H9 (cell line): ENCODE measurements at regions not wholly inside any gene's neighbourhood (a gene's known extent, or its start where the extent isn't known, plus 50 kb on each side); places are given as distances from the start of the nearest gene placed in this dataset.

Source experiments
- DNase-seq: peaks from one replicate; pipeline ENCODE4 v3.0.0-alpha.2; 2017
- H2AFZ ChIP-seq: one replicate; pipeline ENCODE4 v1.6.1; 2013; ENCODE audit warnings: mild to moderate bottlenecking, low read length, control low read depth, moderate library complexity
- H2AK5ac ChIP-seq: 2 replicates; pipeline ENCODE4 v1.6.1; 2013; ENCODE audit warnings: low read length, control low read depth, mixed read lengths; ENCODE audit not compliant: insufficient read length
- H2BK120ac ChIP-seq: one replicate; pipeline ENCODE4 v1.6.1; 2013; ENCODE audit warnings: low read depth, mild to moderate bottlenecking, low read length, control low read depth, inconsistent platforms; ENCODE audit not compliant: poor library complexity, severe bottlenecking
- H2BK12ac ChIP-seq: 2 replicates; pipeline ENCODE4 v1.6.1; 2013; ENCODE audit warnings: low read length, control low read depth, mixed read lengths, low read depth; ENCODE audit not compliant: insufficient read length
- H2BK15ac ChIP-seq: 2 replicates; pipeline ENCODE4 v1.6.1; 2013; ENCODE audit warnings: low read depth, low read length, control low read depth
- H2BK20ac ChIP-seq: one replicate; pipeline ENCODE4 v1.6.1; 2013; ENCODE audit warnings: low read depth, mild to moderate bottlenecking, low read length, control low read depth, inconsistent platforms; ENCODE audit not compliant: poor library complexity, severe bottlenecking
- H2BK5ac ChIP-seq: 2 replicates; pipeline ENCODE4 v1.6.1; 2013; ENCODE audit warnings: low read length, control low read depth, mixed read lengths; ENCODE audit not compliant: insufficient read length
- H3K14ac ChIP-seq: 2 replicates; pipeline ENCODE4 v1.6.1; 2013; ENCODE audit warnings: low read length, control low read depth; ENCODE audit not compliant: insufficient read depth
- H3K18ac ChIP-seq: 2 replicates; pipeline ENCODE4 v1.6.1; 2013; ENCODE audit warnings: low read depth, mild to moderate bottlenecking, mixed read lengths, low read length, control low read depth; ENCODE audit not compliant: insufficient read length
- H3K23ac ChIP-seq: 2 replicates; pipeline ENCODE4 v1.6.1; 2013; ENCODE audit warnings: low read length, control low read depth, mixed read lengths, low read depth; ENCODE audit not compliant: insufficient read length
- H3K23me2 ChIP-seq: 2 replicates; pipeline ENCODE4 v1.6.1; 2013; ENCODE audit warnings: low read depth, mild to moderate bottlenecking, mixed read lengths, low read length, control low read depth; ENCODE audit not compliant: insufficient read length, poor library complexity, severe bottlenecking
- H3K27ac ChIP-seq: 2 replicates; pipeline ENCODE4 v1.5.1; 2013; ENCODE audit warnings: low read length, control low read depth, mixed read lengths, low read depth; ENCODE audit not compliant: insufficient read length
- H3K27me3 ChIP-seq: 2 replicates; pipeline ENCODE4 v1.6.1; 2013; ENCODE audit warnings: low read length, control low read depth, inconsistent platforms; ENCODE audit not compliant: insufficient read depth
- H3K4ac ChIP-seq: 2 replicates; pipeline ENCODE4 v1.6.1; 2013; ENCODE audit warnings: low read depth, mild to moderate bottlenecking, control low read depth, inconsistent platforms, low read length, moderate library complexity
- H3K4me1 ChIP-seq: 2 replicates; pipeline ENCODE4 v1.6.1; 2013; ENCODE audit warnings: low read length, control low read depth, inconsistent platforms; ENCODE audit not compliant: insufficient read depth
- H3K4me2 ChIP-seq: 2 replicates; pipeline ENCODE4 v1.6.1; 2013; ENCODE audit warnings: low read length, control low read depth, mixed read lengths; ENCODE audit not compliant: insufficient read length, insufficient read depth
- H3K56ac ChIP-seq: 2 replicates; pipeline ENCODE4 v1.6.1; 2013; ENCODE audit warnings: low read depth, mild to moderate bottlenecking, mixed read lengths, low read length, control low read depth; ENCODE audit not compliant: insufficient read length
- H3K79me1 ChIP-seq: 2 replicates; pipeline ENCODE4 v1.6.1; 2013; ENCODE audit warnings: low read depth, mild to moderate bottlenecking, moderate library complexity, low read length, control low read depth, inconsistent platforms; ENCODE audit not compliant: insufficient read depth, poor library complexity, severe bottlenecking
- H3K79me2 ChIP-seq: 2 replicates; pipeline ENCODE4 v1.6.1; 2013; ENCODE audit warnings: low read length, control low read depth, inconsistent platforms; ENCODE audit not compliant: insufficient read depth
- H3K9ac ChIP-seq: 2 replicates; pipeline ENCODE4 v1.6.1; 2013; ENCODE audit warnings: low read length, control low read depth, mixed read lengths; ENCODE audit not compliant: insufficient read length; ENCODE audit errors: extremely low read depth
- H3K9me3 ChIP-seq: one replicate; pipeline ENCODE4 v1.6.1; 2013; ENCODE audit warnings: low read depth, low read length, inconsistent platforms; ENCODE audit not compliant: control insufficient read depth
- H3T11ph ChIP-seq: one replicate; pipeline ENCODE4 v1.6.1; 2013; ENCODE audit warnings: mild to moderate bottlenecking, low read length, control low read depth, inconsistent platforms
- H4K20me1 ChIP-seq: one replicate; pipeline ENCODE4 v1.6.1; 2013; ENCODE audit not compliant: control insufficient read depth, insufficient read length, insufficient read depth
- H4K5ac ChIP-seq: 2 replicates; pipeline ENCODE4 v1.6.1; 2013; ENCODE audit warnings: low read depth, mild to moderate bottlenecking, mixed read lengths, low read length, control low read depth; ENCODE audit not compliant: insufficient read length
- H4K8ac ChIP-seq: replicated peaks from 2 replicates; pipeline ENCODE4 v1.6.1; 2013; ENCODE audit warnings: low read length, control low read depth, mixed read lengths, low read depth; ENCODE audit not compliant: insufficient read length
- H4K91ac ChIP-seq: 2 replicates; pipeline ENCODE4 v1.6.1; 2013; ENCODE audit warnings: low read depth, mild to moderate bottlenecking, moderate library complexity, mixed read lengths, low read length, control low read depth; ENCODE audit not compliant: insufficient read length
- H3K27ac Mint-ChIP-seq, 3 experiments: 2 replicates in 2 of 3; 3 replicates in 1 of 3; pipeline ENCODE4 v1.8.0; 2020 to 2021; ENCODE audit warnings: mixed read lengths in 3 of 3, mild to moderate bottlenecking in 1 of 3, moderate library complexity in 1 of 3
- H3K27me3 Mint-ChIP-seq: 2 replicates; pipeline ENCODE4 v1.8.0; 2021; ENCODE audit warnings: low read depth, mild to moderate bottlenecking, moderate library complexity, mixed read lengths
- H3K36me3 Mint-ChIP-seq, 3 experiments: 2 replicates in 2 of 3; 3 replicates in 1 of 3; pipeline ENCODE4 v1.8.0; 2020 to 2021; ENCODE audit warnings: low read depth in 3 of 3, mixed read lengths in 3 of 3; ENCODE audit not compliant: insufficient read depth in 1 of 3
- H3K4me1 Mint-ChIP-seq, 2 experiments: 2 replicates each; pipeline ENCODE4 v1.8.0; 2020; ENCODE audit warnings: mixed read lengths in 2 of 2
- H3K4me3 Mint-ChIP-seq, 2 experiments: 2 replicates in 1 of 2; 3 replicates in 1 of 2; pipeline ENCODE4 v1.8.0; 2020 to 2021; ENCODE audit warnings: mild to moderate bottlenecking in 2 of 2, mixed read lengths in 2 of 2, moderate library complexity in 1 of 2
- H3K9me3 Mint-ChIP-seq, 2 experiments: 2 replicates in 1 of 2; 3 replicates in 1 of 2; pipeline ENCODE4 v1.8.0; 2020; ENCODE audit warnings: mild to moderate bottlenecking in 2 of 2, mixed read lengths in 2 of 2, moderate library complexity in 1 of 2
- TF ChIP-seq, protein P1 (sequence below): fragments of 200-600 bp; sonication (generic); conservative IDR thresholded peaks from 3 replicates; pipeline ENCODE4 v1.8.0; 2021; ENCODE audit warnings: antibody characterized with exemption, mild to moderate bottlenecking

- H4K5ac ChIP-seq: no peak overlapping the region
- no peak overlapping the region for H2BK20ac ChIP-seq
- no peak overlapping the region for H2AFZ ChIP-seq
- H3K27ac ChIP-seq: no peak overlapping the region
- no peak overlapping the region for H3K14ac ChIP-seq
- Mint-ChIP-seq H3K4me1 (peaks cover 2 to 9% of the 10 kb centered on the region in 2 experiments), H3K27ac (no peak overlapping the region), H3K27me3 (peaks cover 15% of the 10 kb centered on the region), H3K4me3 (no peak overlapping the region), H3K9me3 (no peaks in the 10 kb centered on the region), H3K36me3 (no peaks in the 10 kb centered on the region)
- H3K27me3 ChIP-seq: 0 out of 2 replicates have a peak, but pooled peaks cover 3% of the 10 kb centered on the region
- no peaks in the 10 kb centered on the region for H4K20me1 ChIP-seq
- H3K23me2 ChIP-seq: no peaks in the 10 kb centered on the region
- TF ChIP-seq, protein P1, sequence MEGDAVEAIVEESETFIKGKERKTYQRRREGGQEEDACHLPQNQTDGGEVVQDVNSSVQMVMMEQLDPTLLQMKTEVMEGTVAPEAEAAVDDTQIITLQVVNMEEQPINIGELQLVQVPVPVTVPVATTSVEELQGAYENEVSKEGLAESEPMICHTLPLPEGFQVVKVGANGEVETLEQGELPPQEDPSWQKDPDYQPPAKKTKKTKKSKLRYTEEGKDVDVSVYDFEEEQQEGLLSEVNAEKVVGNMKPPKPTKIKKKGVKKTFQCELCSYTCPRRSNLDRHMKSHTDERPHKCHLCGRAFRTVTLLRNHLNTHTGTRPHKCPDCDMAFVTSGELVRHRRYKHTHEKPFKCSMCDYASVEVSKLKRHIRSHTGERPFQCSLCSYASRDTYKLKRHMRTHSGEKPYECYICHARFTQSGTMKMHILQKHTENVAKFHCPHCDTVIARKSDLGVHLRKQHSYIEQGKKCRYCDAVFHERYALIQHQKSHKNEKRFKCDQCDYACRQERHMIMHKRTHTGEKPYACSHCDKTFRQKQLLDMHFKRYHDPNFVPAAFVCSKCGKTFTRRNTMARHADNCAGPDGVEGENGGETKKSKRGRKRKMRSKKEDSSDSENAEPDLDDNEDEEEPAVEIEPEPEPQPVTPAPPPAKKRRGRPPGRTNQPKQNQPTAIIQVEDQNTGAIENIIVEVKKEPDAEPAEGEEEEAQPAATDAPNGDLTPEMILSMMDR: peak; percentile 55
- no peak overlapping the region for H3K23ac ChIP-seq
- H3K9ac ChIP-seq: no peak overlapping the region
- H3K79me2 ChIP-seq: no peaks in the 10 kb centered on the region
- H3K4ac ChIP-seq: no peak overlapping the region
- H3K18ac ChIP-seq: no peak overlapping the region
- no peak overlapping the region for H3T11ph ChIP-seq
- H2AK5ac ChIP-seq: no peak overlapping the region
- no peak overlapping the region for H4K91ac ChIP-seq
- no peak overlapping the region for H3K4me2 ChIP-seq
- H2BK120ac ChIP-seq: no peak overlapping the region
- H3K56ac ChIP-seq: no peak overlapping the region
- H3K4me1 ChIP-seq: peaks cover 2% of the 10 kb centered on the region; the same call in 1 of the 2 replicates
- H3K9me3 ChIP-seq: no peaks in the 10 kb centered on the region
- H3K79me1 ChIP-seq: no peaks in the 10 kb centered on the region
- no peak overlapping the region for H2BK12ac ChIP-seq
- no peak overlapping the region for H4K8ac ChIP-seq
- H2BK5ac ChIP-seq: no peak overlapping the region
- DNase-seq: no peak
- no peak overlapping the region for H2BK15ac ChIP-seq
These were observed 206.0 kb upstream of the SPRED2 start for GRCh38 chr2:65638443-65638842.
